Activated CD4-positive, alpha-beta T cell treated with anti-CD3 and anti-CD28 coated beads for 48 hours (primary cell): ENCODE measurements at regions not wholly inside any gene's neighbourhood (a gene's known extent, or its start where the extent isn't known, plus 50 kb on each side); places are given as distances from the start of the nearest gene placed in this dataset.
"Not testable (repeated sequence)": the region's sequence is repeated elsewhere in the genome, so short reads cannot be mapped to it uniquely, and the experiment has no call there.

ENCODE experiments used
- DNase-seq: peaks from one replicate; pipeline ENCODE4 v3.0.0-alpha.2; 2020

DNA sequence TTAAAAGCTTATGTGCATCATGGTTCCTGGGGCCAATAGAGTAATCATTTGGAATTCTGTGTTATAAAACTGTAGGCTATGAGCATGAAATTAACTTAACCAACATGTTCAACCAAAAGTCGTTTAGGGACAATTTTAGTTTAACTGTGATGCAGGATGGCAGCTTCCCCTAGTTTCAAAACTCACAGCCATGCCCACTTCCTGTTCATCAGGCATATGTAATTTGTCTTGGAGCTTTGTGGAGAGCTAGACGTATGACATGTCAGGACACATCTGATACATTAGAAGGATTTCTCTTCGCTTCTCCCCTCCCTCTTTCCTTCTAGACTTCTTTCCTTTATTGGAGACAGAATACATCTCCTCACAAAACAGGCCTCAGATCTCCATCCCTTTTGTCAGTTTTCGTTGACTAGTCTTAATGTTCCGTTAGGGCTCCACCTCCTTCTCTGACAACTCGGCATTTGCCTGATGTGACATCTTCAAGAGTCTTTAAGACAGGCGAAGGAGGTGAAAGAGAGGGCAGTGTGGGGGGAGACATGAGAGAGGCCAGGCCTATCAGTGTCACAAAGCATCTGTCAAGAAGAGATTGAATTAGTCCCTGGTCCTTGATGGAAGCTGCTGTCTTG is 176.0 kb downstream of the MSX2 start:
- DNase-seq = no peak

DNA sequence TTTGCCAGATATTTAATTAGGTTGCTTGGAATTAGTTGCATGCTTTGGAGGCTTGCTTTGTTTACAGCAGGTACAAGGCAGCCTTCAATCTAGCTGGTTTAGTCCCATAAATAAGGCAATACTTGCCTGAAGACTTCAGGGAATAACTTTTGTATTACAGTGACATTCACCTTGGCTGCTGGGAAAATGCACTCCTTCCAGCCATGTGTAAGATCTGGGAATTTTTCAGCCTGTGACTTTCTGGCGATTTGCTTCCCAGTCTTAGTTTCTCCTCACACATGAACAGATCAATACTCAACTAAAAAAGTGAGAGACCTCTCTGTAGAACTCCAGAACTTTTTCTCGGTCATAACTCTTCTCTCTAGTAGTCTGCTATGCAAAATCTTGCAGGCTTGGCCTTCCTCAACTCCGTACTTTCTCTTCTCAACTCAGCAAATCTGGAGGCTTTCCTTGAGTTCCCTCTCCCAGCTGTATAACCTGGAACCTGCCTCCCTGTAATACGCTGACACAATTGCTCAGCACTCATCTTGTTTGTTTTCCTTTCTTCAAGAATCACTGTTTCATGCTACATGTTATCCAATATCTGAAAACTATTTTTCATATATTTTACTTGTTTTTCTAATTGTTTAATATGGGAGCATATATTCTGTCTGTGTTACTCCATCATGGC is 173.0 kb downstream of the MSX2 start:
- DNase-seq = no peak

DNA sequence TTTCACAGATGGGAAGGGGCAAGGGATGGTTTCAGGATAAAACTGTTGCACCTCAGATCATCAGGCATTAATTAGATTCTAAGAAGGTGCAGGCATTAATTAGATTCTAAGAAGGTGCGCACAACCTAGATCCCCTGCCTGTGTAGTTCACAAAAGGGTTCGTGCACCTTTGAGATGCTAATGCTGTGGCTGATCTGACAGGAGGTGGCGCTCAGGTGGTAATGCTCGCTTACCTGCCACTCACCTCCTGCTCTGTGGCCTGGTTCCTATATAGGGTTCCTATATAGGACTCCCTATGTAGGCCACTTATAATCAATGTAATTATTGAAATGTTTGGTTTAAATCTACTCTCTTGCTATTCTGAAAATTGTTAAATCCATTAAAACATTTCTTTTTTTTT is 171.0 kb downstream of the MSX2 start:
- no peak for DNase-seq

DNA sequence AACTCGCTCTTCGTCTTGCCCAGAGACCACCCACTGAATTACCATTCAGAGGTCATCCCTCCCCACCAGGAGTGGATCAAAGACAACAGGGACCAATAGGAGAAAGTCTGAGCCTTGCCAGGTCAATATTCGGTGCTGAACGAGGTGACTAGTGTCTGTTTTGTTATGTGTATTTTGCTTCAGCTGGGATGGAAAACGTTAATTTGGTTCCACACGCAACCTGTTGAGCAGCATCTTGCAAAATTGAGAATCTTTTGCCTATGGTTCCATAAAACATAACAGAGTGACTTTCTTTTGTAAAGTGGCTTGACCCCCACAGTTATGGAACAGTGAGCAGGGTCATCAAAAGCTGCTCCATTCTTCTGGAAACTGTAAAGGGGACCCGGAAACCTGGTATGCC is 168.4 kb downstream of the MSX2 start:
- DNase-seq = no peak

DNA sequence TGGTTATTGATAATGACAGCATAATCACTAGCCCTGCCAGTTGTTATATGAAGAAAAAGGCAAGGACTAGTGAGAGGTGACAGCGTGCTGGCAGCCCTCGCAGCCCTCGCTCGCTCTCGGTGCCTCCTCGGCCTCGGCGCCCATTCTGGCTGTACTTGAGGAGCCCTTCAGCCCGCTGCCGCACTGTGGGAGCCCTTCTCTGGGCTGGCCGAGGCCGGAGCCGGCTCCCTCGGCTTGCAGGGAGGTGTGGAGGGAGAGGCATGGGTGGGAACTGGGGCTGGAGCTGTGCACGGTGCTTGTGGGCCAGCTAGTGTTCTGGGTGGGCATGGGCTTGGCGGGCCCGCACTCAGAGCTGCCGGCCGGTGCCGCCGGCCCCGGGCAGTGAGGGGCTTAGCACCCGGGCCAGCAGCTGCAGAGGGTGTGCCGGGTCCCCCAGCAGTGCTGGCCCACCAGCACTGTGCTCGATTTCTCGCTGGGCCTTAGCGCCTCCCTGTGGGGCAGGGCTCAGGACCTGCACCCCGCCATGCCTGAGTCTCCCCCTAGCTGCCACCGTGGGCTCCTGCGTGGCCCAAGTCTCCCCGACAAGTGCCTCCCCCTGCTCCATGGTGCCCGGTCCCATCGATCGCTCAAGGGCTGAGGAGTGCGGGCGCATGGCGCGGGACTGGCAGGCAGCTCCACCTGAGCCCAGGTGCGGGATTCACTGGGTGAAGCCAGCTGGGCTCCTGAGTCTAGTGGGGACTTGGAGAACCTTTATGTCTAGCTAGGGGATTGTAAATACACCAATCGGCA is 156.2 kb downstream of the MSX2 start:
- not testable (repeated sequence) for DNase-seq

DNA sequence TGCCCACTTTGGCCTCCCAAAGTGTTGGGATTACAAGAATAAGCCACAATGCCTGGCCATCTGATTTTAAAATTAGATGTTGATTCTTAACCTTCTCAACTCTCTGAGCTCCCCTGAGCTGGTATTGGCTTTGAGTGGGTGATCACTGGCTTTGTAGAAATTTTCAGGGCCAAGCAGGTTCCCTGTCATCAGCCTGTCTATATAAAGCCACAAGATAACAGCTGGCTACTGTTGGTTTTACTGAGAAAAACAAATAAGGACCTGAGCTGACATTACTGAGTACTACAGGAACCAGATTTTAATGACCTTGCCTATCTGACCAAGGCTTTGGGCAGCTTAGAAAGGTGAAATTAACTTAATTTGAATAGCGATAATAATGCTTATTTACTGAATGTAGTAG is 153.6 kb downstream of the MSX2 start:
- DNase-seq = no peak

DNA sequence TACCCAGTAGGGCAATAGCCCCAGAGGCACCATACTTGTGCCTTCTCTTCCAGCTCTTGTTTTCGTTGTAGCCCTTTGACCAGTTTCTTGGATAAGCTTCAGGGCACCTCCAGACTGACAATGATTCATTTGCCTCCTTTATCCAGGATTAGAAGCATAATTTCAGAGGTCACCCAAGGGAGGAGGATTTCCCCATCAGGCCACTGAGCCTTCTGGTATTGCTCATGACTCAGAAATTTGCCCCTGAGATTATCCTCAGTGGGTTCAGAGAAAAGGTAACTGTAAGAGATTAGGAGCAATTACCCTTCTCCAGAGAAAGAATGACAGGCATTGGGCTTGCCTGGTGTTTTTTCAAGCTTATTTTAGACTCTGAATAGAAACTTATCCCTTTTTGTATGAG is 147.9 kb downstream of the MSX2 start:
- no peak for DNase-seq

DNA sequence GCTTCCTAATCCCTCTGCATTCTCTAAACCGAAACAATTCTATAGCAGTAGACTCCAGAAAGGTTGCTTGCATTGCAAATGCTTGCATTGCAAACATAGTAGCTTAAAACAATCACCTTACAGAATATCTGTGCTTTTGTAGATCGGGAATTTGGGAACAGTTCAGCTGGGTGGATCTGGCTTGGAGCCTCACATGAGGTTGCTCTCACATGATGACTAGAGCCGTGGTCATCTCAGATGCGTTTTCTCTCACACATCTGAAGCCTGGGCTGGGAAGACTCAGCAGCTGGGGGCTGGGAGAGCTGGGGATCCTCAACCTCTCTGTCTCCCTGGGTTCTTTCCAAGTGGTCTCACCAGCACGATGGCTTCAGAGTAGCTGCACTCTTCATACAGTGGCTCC is 127.8 kb downstream of the MSX2 start:
- DNase-seq = no peak

DNA sequence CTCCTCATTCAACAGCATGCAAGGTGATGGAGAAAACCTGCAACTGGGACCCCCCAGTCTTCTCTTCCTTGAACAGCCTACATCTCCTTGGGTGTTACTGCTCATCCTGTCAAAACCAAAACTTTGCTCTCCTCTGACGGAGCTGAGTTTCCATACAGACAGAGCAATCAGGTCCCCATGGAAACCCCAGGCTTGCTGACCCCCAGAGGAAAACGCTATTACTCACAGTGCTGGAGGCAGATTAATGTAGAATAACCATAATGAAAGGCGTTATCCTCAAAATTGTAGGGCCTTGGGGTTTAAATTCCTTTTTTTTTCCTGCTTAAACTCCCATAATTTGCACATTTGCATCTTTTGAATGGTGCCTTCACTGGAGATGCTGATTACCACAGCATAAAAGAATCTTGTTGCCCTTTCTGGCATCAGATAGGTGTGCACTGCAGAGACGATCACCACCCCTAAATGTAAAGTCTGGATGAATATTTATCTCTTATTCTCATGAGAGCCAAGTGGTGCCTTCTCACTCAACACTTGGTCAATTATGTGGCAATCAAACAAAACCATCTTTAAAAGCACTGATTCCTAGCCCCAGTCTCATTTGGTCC is 126.3 kb downstream of the MSX2 start:
- DNase-seq = no peak

DNA sequence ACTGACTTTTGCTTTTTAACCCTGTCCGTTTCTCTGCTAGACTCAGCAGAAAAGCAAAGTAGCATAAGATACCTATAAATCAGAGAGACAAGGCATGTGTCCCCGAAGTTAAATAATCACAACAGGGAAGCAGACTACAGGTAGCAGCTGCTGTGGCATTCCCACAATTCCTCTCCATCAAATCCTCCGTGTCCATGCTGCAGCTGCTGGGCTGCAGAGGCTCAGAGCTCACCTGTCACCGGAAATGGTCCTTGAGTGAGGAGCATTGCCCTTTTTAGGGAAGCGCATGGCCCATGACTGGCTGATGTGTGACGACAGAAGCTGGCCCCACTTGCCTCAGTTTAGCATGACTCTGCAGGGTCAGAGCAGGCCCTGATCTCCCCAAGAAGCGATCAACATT is 125.0 kb downstream of the MSX2 start:
- DNase-seq = no peak

DNA sequence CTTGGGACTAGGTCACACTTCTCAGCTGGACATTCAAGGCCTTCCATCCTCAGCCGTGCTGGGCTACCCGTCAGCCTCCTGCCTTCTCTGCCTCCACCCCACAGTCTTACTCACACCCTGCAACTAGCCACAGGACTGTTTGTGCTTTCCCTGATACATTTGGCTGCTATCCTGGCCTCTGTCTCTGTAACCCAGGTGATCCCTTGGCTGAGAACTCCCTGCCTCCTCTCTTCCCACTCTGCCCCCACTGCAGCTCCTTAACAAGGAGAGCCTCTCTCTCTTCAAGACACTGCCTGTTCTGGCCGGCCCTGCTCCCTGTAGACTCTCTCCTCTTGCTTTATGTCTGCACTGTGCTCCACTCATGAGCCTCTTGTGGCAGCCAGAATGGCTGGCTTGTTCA is 120.6 kb downstream of the MSX2 start:
- no peak for DNase-seq

DNA sequence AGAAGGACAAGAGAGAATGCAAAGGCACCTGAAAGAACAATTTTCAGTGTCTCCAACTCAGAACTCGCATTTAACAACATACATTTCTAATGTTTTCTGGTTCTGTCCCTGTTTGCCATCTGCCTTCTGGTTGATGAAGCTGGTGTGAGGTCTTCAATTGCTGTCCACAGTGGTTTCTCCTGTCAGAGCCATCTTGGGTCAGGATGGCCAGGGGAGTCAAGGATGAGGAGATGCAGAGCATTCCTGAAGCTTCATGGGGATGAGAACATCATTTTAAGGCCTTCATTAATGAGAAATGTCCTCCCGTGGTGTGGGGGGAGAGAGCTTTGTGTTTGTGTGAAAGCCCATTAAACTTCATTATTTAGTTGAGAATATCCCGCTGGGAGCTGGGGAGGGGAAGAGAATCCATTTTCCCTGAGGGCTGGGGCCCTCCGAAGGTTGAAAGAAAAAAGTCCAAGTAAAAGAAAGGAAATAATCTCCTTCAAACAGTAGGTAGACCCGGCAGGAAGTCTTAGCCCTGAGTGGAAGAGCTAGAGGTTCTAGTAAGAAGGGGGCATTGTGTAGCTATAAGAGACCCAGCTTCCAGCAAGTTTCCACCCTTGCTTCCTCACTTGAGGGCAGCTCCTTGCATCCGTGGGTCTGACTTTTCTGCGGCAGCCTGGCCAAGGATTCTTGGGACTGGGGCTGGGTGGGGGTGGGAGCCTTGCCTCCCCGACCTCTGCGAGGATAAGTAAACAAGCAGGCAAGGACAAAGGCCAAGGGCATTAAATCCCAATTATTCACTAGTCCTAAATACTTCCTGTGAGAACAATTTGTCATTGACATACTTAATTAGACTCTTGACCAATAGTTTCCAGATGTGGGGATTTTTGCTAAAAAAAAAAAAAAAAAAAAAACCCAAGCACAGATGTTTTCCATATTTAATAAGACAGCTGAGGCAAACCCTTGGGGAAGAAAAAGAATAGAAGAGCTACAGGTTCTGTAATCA is 119.2 kb downstream of the MSX2 start:
- DNase-seq = no peak

DNA sequence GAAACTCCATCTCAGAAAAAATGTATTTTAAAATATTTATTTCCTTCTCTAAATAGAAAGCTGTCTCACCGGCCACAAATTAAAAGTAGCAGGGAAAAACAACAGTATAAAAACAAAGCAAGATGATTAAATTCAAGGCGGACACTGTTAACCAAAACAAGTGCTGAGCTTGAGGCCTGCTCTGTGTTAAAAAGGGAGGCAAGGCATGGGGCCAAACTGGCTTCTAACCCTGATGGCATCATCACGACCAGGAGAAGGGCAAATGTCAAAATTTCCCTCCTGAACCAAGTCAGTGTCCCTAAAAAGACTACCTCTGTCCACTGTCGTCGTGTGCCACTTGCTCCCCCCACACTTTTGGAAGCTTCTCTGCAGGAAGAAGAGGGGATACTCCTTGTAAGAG is 116.1 kb downstream of the MSX2 start:
- DNase-seq = no peak

DNA sequence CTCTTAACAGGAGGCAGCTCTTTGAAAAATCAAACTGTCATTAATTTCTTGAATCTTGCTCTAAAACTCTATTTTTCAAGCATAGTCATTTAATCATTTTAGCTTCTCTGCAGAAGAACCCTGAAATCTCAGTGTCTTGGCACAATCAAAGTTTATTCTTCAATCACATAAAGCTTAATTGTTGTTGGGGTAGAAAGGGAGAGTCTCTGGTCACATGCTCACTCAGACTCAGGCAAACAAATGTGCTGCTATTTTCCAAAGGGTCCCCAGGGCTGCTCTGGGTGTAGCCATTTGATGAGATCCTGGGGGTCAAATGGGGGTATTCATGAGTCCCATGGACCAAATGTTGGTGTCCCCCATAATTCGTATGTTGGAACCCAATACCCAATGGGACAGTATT is 114.8 kb downstream of the MSX2 start:
- no peak for DNase-seq

DNA sequence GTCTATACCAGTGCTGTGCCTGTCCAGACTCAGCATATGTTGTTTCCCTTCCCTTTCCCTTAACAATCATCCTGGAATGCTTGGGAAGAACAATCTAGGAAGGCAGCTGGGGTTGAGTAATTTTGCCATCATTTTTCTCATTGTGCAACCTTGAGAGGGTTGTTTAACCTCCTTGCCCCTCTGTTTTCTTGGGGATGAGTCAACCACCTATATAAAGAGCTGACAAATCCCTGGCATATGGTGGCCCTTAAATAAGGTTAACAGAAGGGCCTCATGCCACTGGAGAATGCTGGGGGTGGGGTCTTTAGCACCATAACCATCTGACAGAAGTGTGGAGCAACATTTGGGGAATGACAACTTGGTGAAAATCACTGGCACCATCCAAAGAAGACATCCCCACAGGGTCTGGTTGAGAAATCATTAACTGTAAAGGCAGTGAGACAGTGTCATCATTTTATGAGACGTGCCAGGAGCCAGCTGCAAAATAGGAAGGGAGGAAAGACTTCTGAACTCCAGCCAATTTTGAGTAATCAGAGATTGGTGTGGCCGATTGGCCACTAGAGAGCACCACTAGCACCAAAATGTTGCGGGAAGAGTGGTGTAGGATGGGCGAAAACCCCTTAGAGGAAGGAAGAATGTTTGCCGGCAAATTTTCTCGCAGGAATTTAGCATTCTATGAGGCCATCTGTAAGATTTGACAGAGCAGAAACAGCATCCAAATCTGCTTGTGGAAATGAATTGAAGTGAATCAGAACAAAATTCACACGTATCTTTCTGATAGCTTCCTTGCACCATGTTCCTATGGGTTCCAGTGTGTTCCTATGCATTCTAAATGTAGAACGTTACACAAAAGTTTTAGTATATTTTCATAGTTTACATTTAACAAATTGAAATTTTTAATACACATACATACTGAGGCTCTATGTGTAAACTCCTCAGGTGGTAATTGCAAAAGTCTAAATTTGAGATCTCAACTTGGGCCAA is 113.8 kb downstream of the MSX2 start:
- no peak for DNase-seq

DNA sequence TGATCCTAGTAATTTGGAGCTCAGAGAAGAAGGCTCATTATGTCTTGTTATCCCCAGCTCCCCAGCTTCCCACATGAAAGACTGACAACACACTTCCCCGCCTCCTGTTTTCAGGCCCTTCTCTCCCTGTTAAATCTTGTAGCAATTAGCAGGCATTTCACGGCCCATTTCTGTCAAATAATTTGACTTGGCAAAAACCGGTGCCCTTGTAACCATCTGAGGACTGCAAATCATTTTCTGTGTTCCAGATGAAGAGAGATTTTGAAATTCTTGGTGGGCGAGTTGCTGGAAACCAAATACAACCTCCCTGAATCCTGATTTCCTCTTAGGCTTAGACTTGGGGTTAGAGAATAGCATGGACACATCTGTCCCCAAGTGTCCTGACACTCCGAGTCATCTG is 109.7 kb downstream of the MSX2 start:
- no peak for DNase-seq

DNA sequence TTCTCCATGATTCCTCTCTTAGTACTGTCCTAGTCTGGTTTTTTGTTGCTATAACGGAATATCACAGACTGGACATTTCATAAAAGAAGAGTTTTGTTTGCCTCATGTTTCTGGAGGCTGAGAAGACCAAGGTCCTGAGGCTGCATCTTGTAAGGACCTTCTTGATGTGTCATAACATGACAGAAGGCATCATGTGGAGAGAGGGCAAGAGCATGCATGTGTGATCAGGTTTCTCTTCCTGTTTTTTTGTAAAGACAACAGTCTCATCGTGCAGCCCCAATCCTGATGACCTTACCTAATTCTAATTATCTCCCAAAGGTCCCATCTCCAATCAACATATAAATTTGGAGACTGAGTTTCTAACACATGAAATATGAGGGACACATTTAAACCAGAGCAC is 108.4 kb downstream of the MSX2 start:
- DNase-seq = no peak

DNA sequence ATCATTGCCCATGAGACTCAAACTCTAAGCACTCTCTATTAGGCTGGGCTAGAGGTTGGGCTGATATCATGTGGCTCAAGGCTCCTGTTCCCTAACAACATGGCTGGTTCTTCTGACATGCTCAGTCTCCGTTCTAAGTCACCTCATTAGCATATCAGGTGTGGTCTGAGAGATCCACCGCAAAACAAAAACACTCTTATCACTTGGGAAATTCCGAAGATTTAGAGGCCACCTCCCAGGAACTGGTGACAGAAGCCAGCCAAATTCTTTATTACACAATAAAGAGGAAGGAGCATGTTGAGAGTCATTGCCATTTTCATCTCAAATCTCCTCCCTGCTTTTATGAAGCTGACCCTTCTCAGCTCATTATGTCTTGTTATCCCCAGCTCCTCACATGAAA is 107.6 kb downstream of the MSX2 start:
- no peak for DNase-seq

DNA sequence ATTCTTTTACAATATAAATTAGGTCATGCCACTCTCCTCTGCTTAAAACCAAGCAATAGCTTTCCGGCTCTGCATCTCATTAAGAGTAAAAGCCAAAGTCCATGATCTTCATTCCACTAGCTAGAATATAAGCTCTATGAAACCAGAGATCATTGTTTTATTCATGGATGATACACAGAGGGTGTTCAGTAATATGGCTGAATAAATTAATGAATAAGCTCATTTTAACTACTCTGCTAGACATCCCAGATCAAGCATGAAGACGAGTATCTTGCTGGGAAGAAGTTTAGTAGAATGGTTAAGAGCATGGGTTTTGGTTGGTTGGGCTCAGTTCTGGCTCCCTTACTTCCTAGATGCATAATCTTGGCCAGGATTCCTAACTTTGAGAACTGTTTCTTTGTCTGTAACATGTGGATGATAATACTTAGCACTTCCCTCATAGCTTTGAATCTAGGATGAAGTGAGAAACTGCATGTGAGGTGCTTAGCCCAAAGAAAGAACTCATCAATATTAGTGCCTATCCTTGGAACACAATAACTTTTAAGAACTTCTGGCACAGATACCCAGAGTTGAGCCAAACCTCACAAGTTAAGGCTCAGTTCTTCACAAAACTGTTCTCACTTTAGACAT is 106.8 kb downstream of the MSX2 start:
- DNase-seq = no peak

DNA sequence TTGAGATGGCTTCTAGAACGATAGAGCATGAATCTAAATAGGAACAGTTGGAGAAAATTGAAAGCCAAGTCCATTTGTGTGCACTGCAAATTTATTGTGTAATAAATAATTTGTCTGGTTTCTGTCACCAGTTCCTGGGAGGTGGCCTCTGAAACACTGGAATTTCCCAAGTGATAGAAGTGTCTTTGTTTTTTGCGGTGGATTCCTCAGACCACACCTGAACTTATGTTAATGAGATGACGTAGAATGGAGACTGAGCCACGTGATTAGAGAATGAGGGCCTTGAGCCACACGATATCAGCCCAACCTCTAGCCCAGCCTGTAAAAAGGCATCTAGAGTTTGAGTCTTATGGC is 105.1 kb downstream of the MSX2 start:
- no peak for DNase-seq
